B cell (primary cell): ENCODE measurements at regions not wholly inside any gene's neighbourhood (a gene's known extent, or its start where the extent isn't known, plus 50 kb on each side); places are given as distances from the start of the nearest gene placed in this dataset.

Source experiments
- ATAC-seq: fragments of 200-7000 bp; cut with Tn5 transposase; one replicate; pipeline ENCODE4 v1.10.0; 2021; ENCODE audit warnings: low read depth, mild to moderate bottlenecking, moderate number of reproducible peaks, moderate library complexity
- CTCF ChIA-PET: fragments of 350-600 bp; sonication (Branson Sonifier 250); formaldehyde crosslinking; loops from one replicate; lab custom pipeline; 2021; ENCODE audit warnings: antibody characterized with exemption, inconsistent platforms; lab: Charles Lee
- POLR2A ChIA-PET: fragments of 350-600 bp; sonication (Branson Sonifier 250); formaldehyde crosslinking; loops from one replicate; lab custom pipeline; 2021; ENCODE audit warnings: antibody characterized with exemption; lab: Charles Lee
- DNase-seq: peaks from one replicate; pipeline ENCODE4 v3.0.0; 2013
- H2AFZ ChIP-seq: 2 replicates; pipeline ENCODE4 v1.6.1; 2012; ENCODE audit warnings: mild to moderate bottlenecking, low read depth, low read length; ENCODE audit not compliant: insufficient read depth, poor library complexity, severe bottlenecking
- H3K27ac ChIP-seq, 2 donors: 1 replicate in 1 of 2; 2 replicates in 1 of 2; pipeline ENCODE4 v1.5.1; 2012 to 2013; ENCODE audit warnings: low read length in 2 of 2, mild to moderate bottlenecking in 2 of 2, moderate library complexity in 1 of 2
- H3K27me3 ChIP-seq, 4 experiments: fragments of 200-600 bp in 1 of 4; sonication (generic) in 1 of 4; replicated peaks in 1 of 4; 1 replicate in 2 of 4; 2 replicates in 2 of 4; pipeline versions ENCODE4 v1.6.1 to v1.7.0; 2013 to 2016; ENCODE audit warnings: low read length in 3 of 4, mild to moderate bottlenecking in 2 of 4, mixed read lengths in 1 of 4, moderate library complexity in 1 of 4; ENCODE audit not compliant: insufficient read depth in 4 of 4, control insufficient read depth in 3 of 4; ENCODE audit errors: control extremely low read depth in 1 of 4
- H3K36me3 ChIP-seq, 2 experiments: replicated peaks in 1 of 2; 1 replicate in 1 of 2; 2 replicates in 1 of 2; pipeline versions ENCODE4 v1.6.1 to v1.7.1; 2013; ENCODE audit warnings: low read length in 1 of 2; ENCODE audit not compliant: insufficient read depth in 2 of 2, control insufficient read depth in 1 of 2; ENCODE audit errors: control extremely low read depth in 1 of 2, extremely low read depth in 1 of 2
- H3K4me1 ChIP-seq, 2 donors: fragments of 200-600 bp in 1 of 2; sonication (generic) in 1 of 2; 1 replicate in 1 of 2; 2 replicates in 1 of 2; pipeline versions ENCODE4 v1.5.1 to v1.6.1; 2013 to 2017; ENCODE audit warnings: low read length in 2 of 2; ENCODE audit not compliant: control insufficient read depth in 2 of 2, insufficient read depth in 2 of 2
- H3K4me2 ChIP-seq: replicated peaks from 2 replicates; pipeline ENCODE3; 2012; ENCODE audit warnings: mild to moderate bottlenecking, low read depth, low read length; ENCODE audit not compliant: poor library complexity, severe bottlenecking
- H3K4me3 ChIP-seq, 5 experiments: fragments of 200-600 bp in 1 of 5; sonication (generic) in 1 of 5; 1 replicate in 3 of 5; 2 replicates in 2 of 5; pipeline versions ENCODE4 v1.5.1 to v1.7.0; 2011 to 2016; ENCODE audit warnings: low read length in 4 of 5, mild to moderate bottlenecking in 4 of 5, low read depth in 2 of 5, control low read depth in 1 of 5, moderate library complexity in 1 of 5; ENCODE audit not compliant: insufficient read depth in 1 of 5; ENCODE audit errors: control extremely low read depth in 1 of 5, extremely low read depth in 1 of 5
- H3K79me2 ChIP-seq: fragments of 200-600 bp; sonication (generic); one replicate; pipeline ENCODE4 v1.6.0; 2016; ENCODE audit warnings: low read length; ENCODE audit not compliant: control insufficient read depth, insufficient read depth
- H3K9ac ChIP-seq: fragments of 200-600 bp; sonication (generic); 2 replicates; pipeline ENCODE4 v1.6.1; 2017; ENCODE audit warnings: mild to moderate bottlenecking, low read length, moderate library complexity
- H3K9me3 ChIP-seq, 3 donors: one replicate each; pipeline versions ENCODE4 v1.6.1 to v1.7.1; 2013; ENCODE audit warnings: low read length in 2 of 3; ENCODE audit not compliant: control insufficient read depth in 2 of 3, insufficient read depth in 1 of 3; ENCODE audit errors: control extremely low read depth in 1 of 3
- H4K20me1 ChIP-seq: 2 replicates; pipeline ENCODE4 v1.6.0; 2012; ENCODE audit warnings: mild to moderate bottlenecking, low read length; ENCODE audit not compliant: insufficient read depth, control insufficient read depth, poor library complexity, severe bottlenecking
- H3K27ac Mint-ChIP-seq: one replicate; pipeline ENCODE4 v1.8.0; 2021; ENCODE audit warnings: mixed read lengths
- H3K27me3 Mint-ChIP-seq: one replicate; pipeline ENCODE4 v1.8.0; 2021; ENCODE audit warnings: mixed read lengths
- H3K4me1 Mint-ChIP-seq: one replicate; pipeline ENCODE4 v1.8.0; 2021; ENCODE audit warnings: mixed read lengths
- H3K4me3 Mint-ChIP-seq: one replicate; pipeline ENCODE4 v1.8.0; 2021; ENCODE audit warnings: mixed read lengths
- H3K9me3 Mint-ChIP-seq: one replicate; pipeline ENCODE4 v1.8.0; 2022; ENCODE audit warnings: mixed read lengths; ENCODE audit not compliant: insufficient read depth
- CTCF ChIP-seq: fragments of 200-600 bp; IDR thresholded peaks from one replicate; pipeline ENCODE4 v1.8.0; 2022; ENCODE audit warnings: antibody characterized with exemption, mild to moderate bottlenecking
- EZH2 ChIP-seq: IDR thresholded peaks from 2 replicates; pipeline ENCODE4 v1.6.1; 2012; ENCODE audit warnings: borderline replicate concordance, low read depth, mild to moderate bottlenecking, moderate library complexity, low read length; ENCODE audit not compliant: insufficient read depth, poor library complexity, severe bottlenecking
- WGBS: methylation state at CpG from one replicate; pipeline ENCODE4 v1.1.5; 2013; ENCODE audit warnings: missing lambda C conversion rate; ENCODE audit not compliant: insufficient coverage; 5-methylcytosine and 5-hydroxymethylcytosine counted together
- intact Hi-C: fragments of 100-400 bp; cut with micrococcal nuclease; formaldehyde crosslinking; loops from one replicate; pipeline ENCODE4 v1.10.0; 2022

DNA sequence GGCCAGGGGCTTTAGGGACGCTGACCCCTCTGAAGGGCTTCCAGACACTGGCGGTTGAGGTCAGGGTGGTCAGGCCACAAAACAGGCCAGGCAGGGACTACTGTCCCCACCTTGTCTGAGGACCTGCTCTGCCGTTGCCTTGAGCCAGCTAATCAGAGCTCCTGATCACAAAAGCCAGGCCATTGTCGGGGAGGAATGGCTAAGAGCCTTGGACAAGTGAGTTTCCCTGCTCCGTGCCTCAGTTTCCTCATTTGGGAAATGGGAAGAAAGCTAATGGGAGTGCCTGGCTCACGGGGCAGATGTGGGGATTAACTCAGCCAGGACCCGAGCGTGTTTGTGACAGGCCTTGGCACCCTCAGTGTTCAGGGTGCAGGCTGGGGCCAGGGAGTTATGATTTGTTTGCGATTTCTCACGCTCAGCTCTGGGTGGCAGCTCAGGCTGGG lies 246.5 kb upstream of the CIBAR2 start:
- no peaks in the 10 kb centered on the region for H4K20me1 ChIP-seq
- WGBS = 93% methylated on average over 10 of the region's 10 CpGs
- no peak for DNase-seq
- H2AFZ ChIP-seq = no peak overlapping the region
- no peak overlapping the region for H3K9ac ChIP-seq
- Mint-ChIP-seq H3K9me3 (no peaks in the 10 kb centered on the region), H3K4me3 (no peak overlapping the region), H3K27ac (no peak overlapping the region), H3K4me1 (no peaks in the 10 kb centered on the region), H3K27me3 (peaks cover 8% of the 10 kb centered on the region)
- no peaks in the 10 kb centered on the region for H3K4me1 ChIP-seq
- ChIA-PET CTCF (no interaction called here), POLR2A (no interaction called here)
- ATAC-seq = no peak
- TF ChIP-seq EZH2 (no peak), CTCF (no peak)
- intact Hi-C loops = no loop called here
- no peaks in the 10 kb centered on the region for H3K79me2 ChIP-seq
- peaks cover 0 to 8% (median 0%) of the 10 kb centered on the region in 4 experiments for H3K27me3 ChIP-seq
- peaks cover 0 to 3% (median 0%) of the 10 kb centered on the region in 3 donors for H3K9me3 ChIP-seq
- no peaks in the 10 kb centered on the region for H3K36me3 ChIP-seq
- no peak overlapping the region for H3K4me2 ChIP-seq
- H3K4me3 ChIP-seq = no peak overlapping the region
- no peak overlapping the region for H3K27ac ChIP-seq

DNA sequence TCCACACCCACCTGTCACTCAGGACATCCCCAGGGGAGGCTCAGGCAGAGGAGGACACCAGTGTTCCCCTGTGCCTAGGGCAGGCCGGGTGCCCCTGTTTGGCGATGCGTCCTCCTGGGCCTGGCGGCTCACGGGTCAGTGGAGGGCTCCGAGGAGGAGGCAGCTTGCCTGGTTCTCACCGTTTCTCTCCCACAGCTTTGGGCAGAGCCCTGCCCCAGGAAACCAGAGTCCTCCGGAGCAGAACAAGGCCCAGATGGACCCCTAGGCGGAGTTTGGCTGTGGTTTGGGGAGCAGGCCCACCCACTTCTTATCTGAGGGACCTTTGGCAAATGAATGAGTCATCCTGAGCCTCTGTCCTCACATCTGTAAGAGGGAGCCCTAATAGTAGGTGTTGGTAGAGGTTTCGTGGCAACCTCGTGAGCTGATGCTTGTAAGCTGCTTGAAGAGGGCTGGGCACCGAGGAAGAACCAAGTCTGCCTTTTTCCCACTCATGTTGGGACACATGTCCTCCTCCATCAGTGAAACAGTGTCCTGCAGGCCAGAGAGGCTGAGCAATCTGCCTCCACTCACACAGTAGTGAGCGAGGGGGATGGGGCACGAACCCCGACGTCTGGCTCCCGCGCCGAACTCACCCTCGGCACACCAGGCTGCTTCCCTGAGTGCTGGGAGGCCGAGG lies 247.0 kb upstream of the CIBAR2 start:
- Histone ChIP-seq H3K9ac (no peak overlapping the region), H3K4me1 (no peaks in the 10 kb centered on the region), H3K27me3 (peaks cover 0 to 8% (median 0%) of the 10 kb centered on the region in 4 experiments), H3K9me3 (peaks cover 0 to 7% (median 0%) of the 10 kb centered on the region in 3 donors), H3K4me3 (no peak overlapping the region), H4K20me1 (no peaks in the 10 kb centered on the region), H3K79me2 (no peaks in the 10 kb centered on the region), H2AFZ (no peak overlapping the region), H3K4me2 (no peak overlapping the region), H3K36me3 (no peaks in the 10 kb centered on the region), H3K27ac (no peak overlapping the region)
- Mint-ChIP-seq H3K9me3 (no peaks in the 10 kb centered on the region), H3K4me1 (no peaks in the 10 kb centered on the region), H3K27ac (no peak overlapping the region), H3K4me3 (no peak overlapping the region), H3K27me3 (peaks cover 2% of the 10 kb centered on the region)
- ATAC-seq = no peak
- ChIA-PET POLR2A (no interaction called here), CTCF (no interaction called here)
- intact Hi-C loops = no loop called here
- TF ChIP-seq CTCF (no peak), EZH2 (no peak)
- no peak for DNase-seq
- WGBS = 93% methylated on average over 20 of the region's 21 CpGs
